ENCODE measurements at regions not wholly inside any gene's neighbourhood (a gene's known extent, or its start where the extent isn't known, plus 50 kb on each side); places are given as distances from the start of the nearest gene placed in this dataset.
"Not testable (repeated sequence)": the region's sequence is repeated elsewhere in the genome, so short reads cannot be mapped to it uniquely, and the experiment has no call there.

DNA sequence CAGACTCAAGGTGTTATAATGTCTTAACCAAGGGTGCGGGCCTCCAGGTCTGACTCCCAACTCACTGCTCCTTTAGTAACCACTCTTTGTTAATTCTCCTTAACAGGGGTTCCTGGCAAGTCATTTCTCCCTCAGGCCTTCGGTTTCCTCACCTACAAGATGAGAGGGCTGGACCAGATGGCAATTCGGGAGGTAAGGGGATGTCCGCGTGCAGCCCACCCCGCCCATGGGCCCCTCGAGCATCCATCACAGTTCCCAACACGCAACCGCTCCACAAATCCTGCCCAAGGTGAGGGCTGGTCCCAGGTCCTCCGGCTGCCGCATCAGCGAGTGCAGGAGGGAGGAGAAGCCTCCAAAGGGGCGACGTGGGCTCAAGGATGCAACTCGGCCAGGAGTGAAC, 1667.9 kb downstream of the RPIA start:
- not testable (repeated sequence) for TF ChIP-seq CTCF, EZH2phosphoT487, EZH2 (IDR thresholded peaks at IDR 0.05)
